Natural killer cell (primary cell): ENCODE measurements at regions not wholly inside any gene's neighbourhood (a gene's known extent, or its start where the extent isn't known, plus 50 kb on each side); places are given as distances from the start of the nearest gene placed in this dataset.

Source experiments
- ATAC-seq, 3 donors: fragments of 150-1000 bp in 2 of 3; fragments of 200-7000 bp in 1 of 3; cut with Tn5 transposase; 1 replicate in 1 of 3; 2 replicates in 2 of 3; pipeline ENCODE4 v1.10.0; 2021; ENCODE audit warnings: mild to moderate bottlenecking in 2 of 3, moderate library complexity in 2 of 3
- DNase-seq, 2 donors: peaks; one replicate each; pipeline versions ENCODE4 v3.0.0 to v3.0.0-alpha.2; 2013 to 2021; ENCODE audit warnings: mixed read lengths in 1 of 2
- H3K27ac ChIP-seq: one replicate; pipeline ENCODE4 v1.5.1; 2013; ENCODE audit warnings: mild to moderate bottlenecking, low read length
- H3K27me3 ChIP-seq: one replicate; pipeline ENCODE4 v1.6.1; 2013; ENCODE audit warnings: low read length; ENCODE audit not compliant: control insufficient read depth, insufficient read depth
- H3K36me3 ChIP-seq: one replicate; pipeline ENCODE4 v1.6.1; 2013; ENCODE audit warnings: low read length; ENCODE audit not compliant: control insufficient read depth, insufficient read depth
- H3K4me1 ChIP-seq: one replicate; pipeline ENCODE4 v1.6.1; 2013; ENCODE audit warnings: low read length; ENCODE audit not compliant: control insufficient read depth, insufficient read depth
- H3K4me3 ChIP-seq: one replicate; pipeline ENCODE4 v1.5.1; 2013; ENCODE audit warnings: low read length
- H3K9me3 ChIP-seq: one replicate; pipeline ENCODE4 v1.6.1; 2013; ENCODE audit warnings: low read length; ENCODE audit not compliant: control insufficient read depth, insufficient read depth
- H3K27ac Mint-ChIP-seq, 2 donors: one replicate each; pipeline ENCODE4 v1.8.0; 2022; ENCODE audit warnings: mild to moderate bottlenecking in 2 of 2, mixed read lengths in 2 of 2, moderate library complexity in 1 of 2
- H3K27me3 Mint-ChIP-seq, 2 donors: one replicate each; pipeline ENCODE4 v1.8.0; 2022; ENCODE audit warnings: low read depth in 2 of 2, mixed read lengths in 2 of 2
- H3K36me3 Mint-ChIP-seq: one replicate; pipeline ENCODE4 v1.8.0; 2022; ENCODE audit warnings: mixed read lengths
- H3K4me1 Mint-ChIP-seq, 2 donors: one replicate each; pipeline ENCODE4 v1.8.0; 2022; ENCODE audit warnings: mixed read lengths in 2 of 2
- H3K4me3 Mint-ChIP-seq: one replicate; pipeline ENCODE4 v1.8.0; 2022; ENCODE audit warnings: mild to moderate bottlenecking, moderate library complexity, mixed read lengths
- H3K9me3 Mint-ChIP-seq, 2 donors: one replicate each; pipeline ENCODE4 v1.8.0; 2022; ENCODE audit warnings: mixed read lengths in 2 of 2
- WGBS: methylation state at CpG from one replicate; pipeline ENCODE4 v1.1.7; 2013; ENCODE audit warnings: missing lambda C conversion rate; ENCODE audit not compliant: insufficient coverage; 5-methylcytosine and 5-hydroxymethylcytosine counted together
- intact Hi-C: fragments of 100-400 bp; cut with micrococcal nuclease; formaldehyde crosslinking; loops from one replicate; pipeline ENCODE4 v1.14.2; 2022
- TF ChIP-seq, protein P1 (sequence below): fragments of 200-600 bp; IDR thresholded peaks from one replicate; pipeline ENCODE4 v1.8.0; 2022; ENCODE audit warnings: antibody characterized with exemption

DNA sequence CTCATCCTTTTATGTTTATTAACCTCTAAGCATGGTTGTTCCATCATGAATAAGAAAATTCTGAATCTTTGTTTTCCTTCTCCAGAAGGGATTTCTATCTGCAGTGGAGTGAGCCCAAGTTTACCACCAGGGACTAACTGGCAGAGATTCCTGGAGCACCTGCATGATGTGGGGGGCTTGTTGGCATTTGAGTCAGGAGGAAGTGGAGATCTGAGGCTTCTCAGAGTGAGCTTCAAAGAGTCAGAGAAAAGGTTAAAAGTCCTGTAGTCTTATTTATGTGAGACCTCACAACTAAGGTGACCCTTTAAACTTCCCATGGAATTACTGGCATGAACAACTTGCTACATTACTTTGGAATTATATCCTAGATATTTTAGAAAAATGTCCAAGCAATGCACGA is 138.1 kb upstream of the SLC24A3 start:
- Mint-ChIP-seq H3K36me3 (no peaks in the 10 kb centered on the region), H3K4me1 (peaks cover 30 to 50% of the 10 kb centered on the region in 2 donors), H3K9me3 (no peaks in the 10 kb centered on the region), H3K27ac (peak overlapping the region; percentile 58 to 68), H3K4me3 (peak overlapping the region; percentile 72), H3K27me3 (peaks cover 0 to 2% of the 10 kb centered on the region in 2 donors)
- no peaks in the 10 kb centered on the region for H3K36me3 ChIP-seq
- DNase-seq (no peak), ATAC-seq (no peak)
- H3K4me1 ChIP-seq, result peaks cover 15% of the 10 kb centered on the region
- no peak overlapping the region for H3K27ac ChIP-seq
- intact Hi-C loops, result loop anchor here (2.0 kb wide), 1 partner anchor 40 kb away; no protein-coding TSS in a partner anchor
- 36% methylated on average over 1 of the region's 1 CpG for WGBS
- no peak overlapping the region for H3K4me3 ChIP-seq
- H3K9me3 ChIP-seq, result no peaks in the 10 kb centered on the region
- H3K27me3 ChIP-seq, result no peaks in the 10 kb centered on the region
- TF ChIP-seq, protein P1, sequence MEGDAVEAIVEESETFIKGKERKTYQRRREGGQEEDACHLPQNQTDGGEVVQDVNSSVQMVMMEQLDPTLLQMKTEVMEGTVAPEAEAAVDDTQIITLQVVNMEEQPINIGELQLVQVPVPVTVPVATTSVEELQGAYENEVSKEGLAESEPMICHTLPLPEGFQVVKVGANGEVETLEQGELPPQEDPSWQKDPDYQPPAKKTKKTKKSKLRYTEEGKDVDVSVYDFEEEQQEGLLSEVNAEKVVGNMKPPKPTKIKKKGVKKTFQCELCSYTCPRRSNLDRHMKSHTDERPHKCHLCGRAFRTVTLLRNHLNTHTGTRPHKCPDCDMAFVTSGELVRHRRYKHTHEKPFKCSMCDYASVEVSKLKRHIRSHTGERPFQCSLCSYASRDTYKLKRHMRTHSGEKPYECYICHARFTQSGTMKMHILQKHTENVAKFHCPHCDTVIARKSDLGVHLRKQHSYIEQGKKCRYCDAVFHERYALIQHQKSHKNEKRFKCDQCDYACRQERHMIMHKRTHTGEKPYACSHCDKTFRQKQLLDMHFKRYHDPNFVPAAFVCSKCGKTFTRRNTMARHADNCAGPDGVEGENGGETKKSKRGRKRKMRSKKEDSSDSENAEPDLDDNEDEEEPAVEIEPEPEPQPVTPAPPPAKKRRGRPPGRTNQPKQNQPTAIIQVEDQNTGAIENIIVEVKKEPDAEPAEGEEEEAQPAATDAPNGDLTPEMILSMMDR, result no peak

GRCh38 chr20:19074828-19075516 is 137.5 kb upstream of the SLC24A3 start:
- Histone ChIP-seq H3K4me3 (no peak overlapping the region), H3K27me3 (no peaks in the 10 kb centered on the region), H3K4me1 (peaks cover 15% of the 10 kb centered on the region), H3K27ac (no peak overlapping the region), H3K36me3 (no peaks in the 10 kb centered on the region), H3K9me3 (no peaks in the 10 kb centered on the region)
- peaks cover 0 to 2% of the 10 kb centered on the region in 2 donors for H3K27me3 Mint-ChIP-seq
- TF ChIP-seq, protein P1, result no peak
- no peaks in the 10 kb centered on the region for H3K9me3 Mint-ChIP-seq
- H3K36me3 Mint-ChIP-seq, result no peaks in the 10 kb centered on the region
- intact Hi-C loops, result loop anchor here (2.0 kb wide), 1 partner anchor 40 kb away; no protein-coding TSS in a partner anchor
- H3K27ac Mint-ChIP-seq, result peak overlapping the region; percentile 58 to 68
- WGBS, result 7% methylated on average over 8 of the region's 8 CpGs
- peak; percentile 90 to 97 (median 94) for ATAC-seq
- peaks cover 30 to 50% of the 10 kb centered on the region in 2 donors for H3K4me1 Mint-ChIP-seq
- peak overlapping the region; percentile 72 for H3K4me3 Mint-ChIP-seq
- DNase-seq, result peak; percentile 25 to 47

- DNase-seq, result no peak
- Mint-ChIP-seq H3K27me3 (no peaks in the 10 kb centered on the region), H3K36me3 (no peaks in the 10 kb centered on the region), H3K27ac (peak overlapping the region in 1 of 2 donors; percentile 23), H3K4me3 (no peak overlapping the region), H3K9me3 (no peaks in the 10 kb centered on the region), H3K4me1 (peaks cover 26 to 43% of the 10 kb centered on the region in 2 donors)
- no peak overlapping the region for H3K4me3 ChIP-seq
- no peaks in the 10 kb centered on the region for H3K27me3 ChIP-seq
- no peaks in the 10 kb centered on the region for H3K9me3 ChIP-seq
- H3K4me1 ChIP-seq, result peaks cover 15% of the 10 kb centered on the region
- H3K27ac ChIP-seq, result no peak overlapping the region
- intact Hi-C loops, result no loop called here
- no peaks in the 10 kb centered on the region for H3K36me3 ChIP-seq
- TF ChIP-seq, protein P1, result no peak
- 77% methylated on average over 5 of the region's 5 CpGs for WGBS
- no peak for ATAC-seq
Observed at GRCh38 chr20:19077370-19078220, 134.8 kb upstream of the SLC24A3 start.
